ENCODE measurements at regions not wholly inside any gene's neighbourhood (a gene's known extent, or its start where the extent isn't known, plus 50 kb on each side); places are given as distances from the start of the nearest gene placed in this dataset.

- no peak for DNase-seq (ENCODE audit: low read depth in 2 of 3, low spot score in 2 of 3)
Observed at GRCh38 chr14:101480022-101480746, 81.1 kb upstream of the DIO3 start.

GRCh38 chr14:101480747-101481530, 80.4 kb upstream of the DIO3 start:
- DNase-seq (ENCODE audit: low read depth in 2 of 3, low spot score in 2 of 3): no peak

- DNase-seq (ENCODE audit: low read depth in 2 of 3, low spot score in 2 of 3): no peak
Observed at GRCh38 chr14:101481557-101481956, 79.7 kb upstream of the DIO3 start.

- no peak for DNase-seq (ENCODE audit: low read depth in 2 of 3, low spot score in 2 of 3)
Observed at GRCh38 chr14:101482066-101482465, 79.2 kb upstream of the DIO3 start.

GRCh38 chr14:101483829-101484228, 77.5 kb upstream of the DIO3 start:
- no peak for DNase-seq (ENCODE audit: low read depth in 2 of 3, low spot score in 2 of 3)

- DNase-seq (ENCODE audit: low read depth in 2 of 3, low spot score in 2 of 3): no peak
Observed at GRCh38 chr14:101489092-101489760, 72.1 kb upstream of the DIO3 start.

GRCh38 chr14:101490771-101491170, 70.5 kb upstream of the DIO3 start:
- no peak for DNase-seq (ENCODE audit: low read depth in 2 of 3, low spot score in 2 of 3)

GRCh38 chr14:101491841-101492240, 69.5 kb upstream of the DIO3 start:
- DNase-seq (ENCODE audit: low read depth in 2 of 3, low spot score in 2 of 3): no peak

GRCh38 chr14:101492716-101493115, 68.6 kb upstream of the DIO3 start:
- no peak for DNase-seq (ENCODE audit: low read depth in 2 of 3, low spot score in 2 of 3)

- DNase-seq (ENCODE audit: low read depth in 2 of 3, low spot score in 2 of 3): no peak
Observed at GRCh38 chr14:101494826-101495225, 66.5 kb upstream of the DIO3 start.

- DNase-seq (ENCODE audit: low read depth in 2 of 3, low spot score in 2 of 3): no peak
Observed at GRCh38 chr14:101495284-101495683, 66.0 kb upstream of the DIO3 start.

GRCh38 chr14:101495827-101496775, 65.2 kb upstream of the DIO3 start:
- DNase-seq (ENCODE audit: low read depth in 2 of 3, low spot score in 2 of 3): no peak

- DNase-seq (ENCODE audit: low read depth in 2 of 3, low spot score in 2 of 3): no peak
Observed at GRCh38 chr14:101496776-101497683, 64.3 kb upstream of the DIO3 start.

- DNase-seq (ENCODE audit: low read depth in 2 of 3, low spot score in 2 of 3): no peak
Observed at GRCh38 chr14:101497684-101498525, 63.4 kb upstream of the DIO3 start.

GRCh38 chr14:101498526-101498860, 62.8 kb upstream of the DIO3 start:
- DNase-seq (ENCODE audit: low read depth in 2 of 3, low spot score in 2 of 3): no peak

- no peak for DNase-seq (ENCODE audit: low read depth in 2 of 3, low spot score in 2 of 3)
Observed at GRCh38 chr14:101499080-101499479, 62.2 kb upstream of the DIO3 start.

GRCh38 chr14:101499513-101499912, 61.8 kb upstream of the DIO3 start:
- DNase-seq (ENCODE audit: low read depth in 2 of 3, low spot score in 2 of 3): no peak

GRCh38 chr14:101500061-101500460, 61.2 kb upstream of the DIO3 start:
- no peak for DNase-seq (ENCODE audit: low read depth in 2 of 3, low spot score in 2 of 3)

GRCh38 chr14:101500681-101501080, 60.6 kb upstream of the DIO3 start:
- no peak for DNase-seq (ENCODE audit: low read depth in 2 of 3, low spot score in 2 of 3)
